Ascending aorta (tissue), 2 donors: ENCODE measurements at regions not wholly inside any gene's neighbourhood (a gene's known extent, or its start where the extent isn't known, plus 50 kb on each side); places are given as distances from the start of the nearest gene placed in this dataset.

ENCODE experiments used
- DNase-seq, 2 donors: peaks; one replicate each; pipeline ENCODE4 v3.0.0-alpha.2; 2019; ENCODE audit warnings: low spot score in 2 of 2
- H3K27ac ChIP-seq, 2 donors: fragments of 200-600 bp; sonication (generic); one replicate each; pipeline ENCODE4 v1.5.1; 2016 to 2017; ENCODE audit warnings: mild to moderate bottlenecking in 1 of 2
- H3K27me3 ChIP-seq: fragments of 200-600 bp; sonication (generic); one replicate; pipeline ENCODE4 v1.5.1; 2017
- H3K36me3 ChIP-seq, 2 donors: fragments of 200-600 bp; sonication (generic); one replicate each; pipeline ENCODE4 v1.5.1; 2016
- H3K4me1 ChIP-seq, 2 donors: fragments of 200-600 bp; sonication (generic); one replicate each; pipeline ENCODE4 v1.5.1; 2016 to 2017; ENCODE audit warnings: mild to moderate bottlenecking in 1 of 2
- H3K4me3 ChIP-seq, 2 donors: fragments of 200-600 bp; sonication (generic); one replicate each; pipeline ENCODE4 v1.5.1; 2016 to 2017; ENCODE audit warnings: mild to moderate bottlenecking in 1 of 2
- H3K9me3 ChIP-seq, 2 donors: fragments of 200-600 bp; sonication (generic); one replicate each; pipeline ENCODE4 v1.5.1; 2016
- intact Hi-C: fragments of 100-400 bp; cut with DNase I; formaldehyde crosslinking; loops from one replicate; pipeline ENCODE4 v1.15.1; 2023
- TF ChIP-seq, protein P1 (sequence below), 3 experiments: fragments of 200-600 bp in 2 of 3; fragments of 450-650 bp in 1 of 3; sonication (generic) in 2 of 3; IDR thresholded peaks; one replicate each; pipeline ENCODE4 v1.5.1; 2016 to 2019; ENCODE audit warnings: antibody characterized with exemption in 3 of 3, mild to moderate bottlenecking in 1 of 3, moderate library complexity in 1 of 3

DNA sequence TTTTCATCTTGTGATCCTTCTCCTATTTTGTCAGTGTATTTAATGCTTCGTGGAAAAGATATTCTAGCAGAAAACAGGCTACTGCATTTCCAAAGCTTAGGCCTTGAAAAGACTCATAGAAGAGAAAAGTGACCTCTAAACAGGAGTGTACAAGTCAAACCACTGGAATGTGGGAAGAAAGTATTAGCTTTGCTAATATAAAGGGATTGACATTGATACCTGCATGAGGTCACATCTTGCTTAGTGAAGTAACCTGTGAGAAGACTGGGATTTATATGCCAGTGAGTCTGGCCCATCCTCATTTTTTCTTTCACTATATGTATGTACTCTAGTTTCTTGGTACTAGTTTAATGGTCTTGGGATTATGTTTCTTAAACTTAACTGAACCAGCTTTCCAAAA lies 132.9 kb upstream of the TMC3 start:
- intact Hi-C loops: no loop called here
- no peak for DNase-seq
- Histone ChIP-seq H3K36me3 (no peaks in the 10 kb centered on the region), H3K27ac (no peak overlapping the region), H3K4me1 (no peaks in the 10 kb centered on the region), H3K4me3 (no peak overlapping the region), H3K27me3 (no peaks in the 10 kb centered on the region), H3K9me3 (no peaks in the 10 kb centered on the region)
- TF ChIP-seq, protein P1, sequence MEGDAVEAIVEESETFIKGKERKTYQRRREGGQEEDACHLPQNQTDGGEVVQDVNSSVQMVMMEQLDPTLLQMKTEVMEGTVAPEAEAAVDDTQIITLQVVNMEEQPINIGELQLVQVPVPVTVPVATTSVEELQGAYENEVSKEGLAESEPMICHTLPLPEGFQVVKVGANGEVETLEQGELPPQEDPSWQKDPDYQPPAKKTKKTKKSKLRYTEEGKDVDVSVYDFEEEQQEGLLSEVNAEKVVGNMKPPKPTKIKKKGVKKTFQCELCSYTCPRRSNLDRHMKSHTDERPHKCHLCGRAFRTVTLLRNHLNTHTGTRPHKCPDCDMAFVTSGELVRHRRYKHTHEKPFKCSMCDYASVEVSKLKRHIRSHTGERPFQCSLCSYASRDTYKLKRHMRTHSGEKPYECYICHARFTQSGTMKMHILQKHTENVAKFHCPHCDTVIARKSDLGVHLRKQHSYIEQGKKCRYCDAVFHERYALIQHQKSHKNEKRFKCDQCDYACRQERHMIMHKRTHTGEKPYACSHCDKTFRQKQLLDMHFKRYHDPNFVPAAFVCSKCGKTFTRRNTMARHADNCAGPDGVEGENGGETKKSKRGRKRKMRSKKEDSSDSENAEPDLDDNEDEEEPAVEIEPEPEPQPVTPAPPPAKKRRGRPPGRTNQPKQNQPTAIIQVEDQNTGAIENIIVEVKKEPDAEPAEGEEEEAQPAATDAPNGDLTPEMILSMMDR (IDR thresholded peaks at IDR 0.05): no peak

DNA sequence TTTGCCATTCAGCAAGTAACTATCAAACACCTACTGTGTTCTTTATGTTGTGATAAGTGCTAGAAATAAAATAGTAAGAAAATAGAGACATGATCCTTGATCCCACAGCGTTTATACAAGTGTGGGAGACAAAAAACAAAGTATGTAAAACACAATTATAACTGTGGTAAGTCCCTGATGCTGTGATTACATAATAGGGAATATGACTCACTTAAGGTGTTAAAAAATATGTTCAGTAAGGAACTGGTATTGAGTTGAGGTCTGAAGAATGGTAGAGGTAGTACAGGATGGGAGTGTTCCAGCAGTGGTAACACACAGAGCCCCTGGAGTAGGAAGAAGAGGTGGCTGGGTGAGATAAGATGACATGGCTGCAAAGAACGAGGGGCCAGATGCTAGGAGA lies 132.1 kb upstream of the TMC3 start:
- no peaks in the 10 kb centered on the region for H3K4me1 ChIP-seq
- H3K27me3 ChIP-seq: no peaks in the 10 kb centered on the region
- H3K4me3 ChIP-seq: no peak overlapping the region
- intact Hi-C loops: no loop called here
- DNase-seq: no peak
- TF ChIP-seq, protein P1 (IDR thresholded peaks at IDR 0.05): no peak
- no peak overlapping the region for H3K27ac ChIP-seq
- no peaks in the 10 kb centered on the region for H3K9me3 ChIP-seq
- no peaks in the 10 kb centered on the region for H3K36me3 ChIP-seq

DNA sequence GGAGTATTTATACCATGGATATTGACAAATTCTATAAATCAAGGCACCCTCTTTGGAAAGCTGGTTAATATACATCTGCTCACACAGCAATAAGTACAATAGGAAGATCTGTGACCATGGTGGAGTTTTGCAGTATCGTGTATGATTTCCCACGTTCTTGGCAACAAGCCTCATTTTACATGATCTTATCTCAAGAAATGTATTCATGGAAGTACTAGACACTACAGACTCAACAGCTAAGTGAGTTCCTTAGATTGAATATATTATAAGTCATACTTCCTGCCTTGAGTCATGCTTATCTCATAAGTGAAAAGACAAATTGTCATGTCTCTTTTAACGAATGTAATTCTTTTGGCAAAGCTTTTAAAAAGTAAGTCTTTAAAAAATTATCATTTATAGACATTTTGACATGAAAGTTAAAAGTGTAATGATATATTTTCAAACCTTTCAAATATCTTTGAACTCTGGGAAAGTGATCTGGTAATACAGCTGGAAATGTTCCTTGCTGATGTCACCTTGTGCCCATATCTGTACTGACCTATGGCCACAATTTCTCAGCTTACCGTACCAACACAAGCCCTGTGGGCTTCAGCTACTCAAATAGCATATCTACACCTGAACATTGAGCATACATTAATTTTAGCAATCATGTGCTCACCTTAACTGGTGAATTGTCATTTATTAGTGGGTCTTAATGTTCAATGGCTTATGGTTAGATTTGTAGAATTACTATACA lies 130.3 kb upstream of the TMC3 start:
- H3K27me3 ChIP-seq: no peaks in the 10 kb centered on the region
- TF ChIP-seq, protein P1 (IDR thresholded peaks at IDR 0.05): no peak
- no peak overlapping the region for H3K27ac ChIP-seq
- no peak for DNase-seq
- no peaks in the 10 kb centered on the region for H3K36me3 ChIP-seq
- H3K9me3 ChIP-seq: no peaks in the 10 kb centered on the region
- H3K4me1 ChIP-seq: no peaks in the 10 kb centered on the region
- intact Hi-C loops: no loop called here
- H3K4me3 ChIP-seq: no peak overlapping the region

DNA sequence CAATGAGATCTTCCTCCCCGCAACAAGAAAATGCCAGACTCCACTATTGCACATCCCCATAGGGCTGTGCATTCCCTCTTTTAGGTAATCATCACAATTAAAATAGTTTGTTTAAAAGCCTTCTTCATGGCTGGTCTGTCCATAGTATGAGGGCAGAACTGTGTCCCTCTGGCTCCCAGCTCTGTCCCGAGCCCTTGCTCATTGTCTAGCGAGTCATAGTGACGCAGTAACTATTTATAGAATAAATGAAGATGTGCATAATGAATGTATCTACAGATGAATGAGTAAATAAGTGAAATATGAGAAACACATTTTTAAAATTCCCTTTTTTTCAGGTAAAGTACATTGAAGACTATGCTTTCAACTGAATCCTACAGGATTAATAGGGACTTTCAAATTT lies 128.4 kb upstream of the TMC3 start:
- intact Hi-C loops: no loop called here
- no peak overlapping the region for H3K4me3 ChIP-seq
- no peaks in the 10 kb centered on the region for H3K4me1 ChIP-seq
- H3K27ac ChIP-seq: no peak overlapping the region
- H3K27me3 ChIP-seq: no peaks in the 10 kb centered on the region
- TF ChIP-seq, protein P1 (IDR thresholded peaks at IDR 0.05): no peak
- no peaks in the 10 kb centered on the region for H3K9me3 ChIP-seq
- no peaks in the 10 kb centered on the region for H3K36me3 ChIP-seq
- DNase-seq: no peak

DNA sequence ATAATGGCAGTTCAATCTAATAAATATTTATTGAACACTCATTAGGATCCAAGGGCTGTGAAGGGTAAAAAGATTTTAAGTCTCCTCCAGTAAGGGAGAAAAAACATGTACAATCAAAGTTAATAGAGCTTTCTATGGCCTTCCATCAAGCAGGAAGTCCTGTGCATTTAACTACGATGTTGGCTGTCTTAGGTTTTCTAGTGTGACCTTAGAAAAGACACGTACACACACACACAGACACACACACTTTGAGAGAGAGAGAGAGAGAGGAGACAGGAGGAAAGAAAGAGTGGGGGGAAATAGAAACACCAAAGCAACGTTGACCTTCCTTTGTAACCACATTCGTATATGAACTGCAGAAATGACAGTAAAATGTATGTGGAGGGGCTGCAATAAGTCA lies 126.1 kb upstream of the TMC3 start:
- no peak overlapping the region for H3K4me3 ChIP-seq
- no peaks in the 10 kb centered on the region for H3K27me3 ChIP-seq
- H3K36me3 ChIP-seq: no peaks in the 10 kb centered on the region
- intact Hi-C loops: no loop called here
- DNase-seq: no peak
- no peak overlapping the region for H3K27ac ChIP-seq
- H3K4me1 ChIP-seq: no peaks in the 10 kb centered on the region
- TF ChIP-seq, protein P1 (IDR thresholded peaks at IDR 0.05): no peak
- no peaks in the 10 kb centered on the region for H3K9me3 ChIP-seq

DNA sequence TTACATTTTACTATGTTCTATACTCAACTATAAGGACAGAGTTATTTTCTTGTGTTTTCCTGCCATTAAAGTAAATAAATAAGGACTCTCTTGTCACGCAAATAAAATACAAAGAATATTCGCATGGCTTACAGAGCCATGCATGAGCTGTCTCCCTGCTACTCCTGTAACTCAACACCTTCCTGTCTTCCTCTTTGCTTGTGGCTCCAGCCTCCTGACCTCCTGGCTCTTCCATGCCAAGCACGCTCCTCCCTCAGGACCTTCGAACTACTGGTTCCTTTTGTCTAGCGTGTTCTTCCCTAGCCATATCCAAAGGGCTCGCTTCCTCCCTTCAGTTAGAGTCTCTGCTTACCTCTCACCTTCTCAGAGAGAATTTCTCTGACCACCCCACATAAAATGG lies 124.3 kb upstream of the TMC3 start:
- no peaks in the 10 kb centered on the region for H3K9me3 ChIP-seq
- TF ChIP-seq, protein P1 (IDR thresholded peaks at IDR 0.05): no peak
- DNase-seq: no peak
- H3K4me1 ChIP-seq: no peaks in the 10 kb centered on the region
- no peak overlapping the region for H3K27ac ChIP-seq
- no peak overlapping the region for H3K4me3 ChIP-seq
- H3K36me3 ChIP-seq: no peaks in the 10 kb centered on the region
- no peaks in the 10 kb centered on the region for H3K27me3 ChIP-seq
- intact Hi-C loops: no loop called here
